CD4-positive, alpha-beta T cell treated with Interleukin-6 for 4 hours (primary cell): ENCODE measurements at regions not wholly inside any gene's neighbourhood (a gene's known extent, or its start where the extent isn't known, plus 50 kb on each side); places are given as distances from the start of the nearest gene placed in this dataset.
"Not testable (repeated sequence)": the region's sequence is repeated elsewhere in the genome, so short reads cannot be mapped to it uniquely, and the experiment has no call there.

Source experiments
- DNase-seq: peaks from one replicate; pipeline ENCODE4 v3.0.0-alpha.2; 2020; ENCODE audit warnings: mixed read lengths

- no peak for DNase-seq
These were observed 115.4 kb upstream of the PTPRG start for GRCh38 chr3:61445924-61446323.

- no peak for DNase-seq
These were observed 115.0 kb upstream of the PTPRG start for GRCh38 chr3:61446341-61446740.

- DNase-seq: no peak
These were observed 113.0 kb upstream of the PTPRG start for GRCh38 chr3:61448378-61448777.

DNA sequence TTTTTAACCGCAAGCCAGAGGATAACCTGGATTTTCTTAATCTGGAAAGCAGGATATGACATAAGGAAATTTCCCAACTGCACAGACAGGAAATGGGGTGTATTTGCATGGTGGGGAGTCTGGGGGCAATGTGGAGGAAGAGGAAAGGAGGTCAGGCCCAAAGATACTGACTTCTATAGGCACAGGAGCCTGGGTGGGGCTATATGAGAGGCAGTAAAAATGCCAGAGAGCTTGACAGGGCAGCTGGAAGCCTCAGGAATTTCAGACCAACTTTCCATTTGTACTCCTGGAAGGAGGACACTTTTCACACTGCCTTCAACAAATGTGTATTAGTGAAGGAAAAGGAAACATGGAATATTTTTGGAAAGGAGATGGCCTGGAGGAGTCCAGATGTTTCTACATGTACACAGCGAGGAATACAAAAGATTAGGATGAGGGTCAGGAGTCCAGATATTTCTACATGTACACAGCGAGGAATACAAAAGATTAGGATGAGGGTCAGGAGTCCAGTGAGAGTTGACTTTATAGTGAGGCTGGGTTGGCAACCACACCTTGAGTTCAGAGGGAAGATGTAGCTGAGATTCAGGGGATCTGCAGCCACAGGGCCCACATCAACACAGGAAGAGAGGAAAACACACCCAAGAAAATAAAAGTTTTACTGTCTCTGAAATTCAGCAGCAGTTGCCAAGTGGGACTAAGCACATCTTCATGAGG, 111.9 kb upstream of the PTPRG start:
- DNase-seq: no peak

DNA sequence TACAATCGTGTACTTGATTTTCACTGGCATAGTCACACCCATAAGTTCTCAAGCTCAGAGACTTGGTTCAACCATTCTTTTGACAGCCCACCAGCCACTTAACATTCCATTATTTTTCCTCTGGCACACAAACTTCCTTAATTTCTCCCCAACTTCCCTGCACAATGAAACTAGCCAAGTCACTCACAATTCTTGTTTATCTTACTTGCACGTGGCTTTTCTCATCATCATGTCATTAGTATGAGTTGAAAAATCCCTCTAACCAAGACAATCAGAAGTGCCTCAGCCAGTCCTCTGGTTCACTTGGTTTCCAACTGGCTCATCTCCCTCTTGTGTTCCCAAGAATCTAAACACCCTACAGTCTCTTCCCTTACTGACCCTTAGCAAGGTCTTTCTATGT, 110.5 kb upstream of the PTPRG start:
- DNase-seq: no peak

DNA sequence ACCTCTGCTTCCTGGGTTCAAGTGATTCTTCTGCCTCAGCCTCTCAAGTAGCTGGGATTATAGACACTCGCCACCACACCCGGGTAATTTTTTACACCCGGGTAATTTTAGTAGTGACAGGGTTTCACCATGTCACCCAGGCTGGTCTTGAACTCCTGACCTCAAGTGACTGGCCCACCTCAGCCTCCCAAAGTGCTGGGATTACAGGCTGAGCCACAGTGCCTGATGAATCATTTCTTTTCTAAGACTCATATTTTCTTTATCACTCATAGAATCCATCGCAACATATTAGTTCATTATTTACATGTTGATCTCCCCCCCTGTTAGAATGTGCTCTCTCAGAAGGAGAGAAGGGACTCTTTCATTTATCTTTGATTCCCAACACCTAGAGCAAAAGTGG, 109.5 kb upstream of the PTPRG start:
- no peak for DNase-seq

DNA sequence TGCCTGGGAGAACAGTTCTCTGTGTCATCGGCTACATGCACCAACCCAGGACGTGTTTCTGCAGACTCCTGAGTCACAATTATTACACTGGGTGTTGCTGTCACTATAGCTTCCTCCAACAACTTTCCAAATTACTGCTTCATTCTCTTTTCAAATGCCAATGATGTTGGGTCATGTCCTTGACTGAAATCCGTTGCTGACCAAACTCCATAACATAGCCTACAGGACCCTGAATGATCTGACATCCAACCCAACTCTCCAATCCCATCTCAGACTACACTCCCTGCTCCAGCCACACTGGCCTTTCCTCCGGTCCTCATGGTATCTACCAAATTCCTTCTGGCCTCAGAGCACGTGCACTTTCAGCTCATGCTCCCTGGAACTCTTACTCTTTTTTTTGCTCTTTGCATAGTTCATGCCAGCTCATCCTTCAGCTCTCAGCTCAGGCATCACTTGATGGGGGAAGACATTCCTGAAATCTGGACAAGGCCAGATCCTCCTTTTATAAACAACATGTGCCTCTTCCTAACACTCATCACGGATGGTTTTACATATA, 108.8 kb upstream of the PTPRG start:
- DNase-seq: no peak

GRCh38 chr3:61454006-61454585, 107.3 kb upstream of the PTPRG start:
- DNase-seq: no peak

- no peak for DNase-seq
These were observed 106.6 kb upstream of the PTPRG start for GRCh38 chr3:61454801-61455200.

GRCh38 chr3:61460636-61461035, 100.7 kb upstream of the PTPRG start:
- DNase-seq: no peak

GRCh38 chr3:61463191-61463590, 98.2 kb upstream of the PTPRG start:
- DNase-seq: no peak

- DNase-seq: no peak
These were observed 96.7 kb upstream of the PTPRG start for GRCh38 chr3:61464518-61465140.

GRCh38 chr3:61466357-61466756, 95.0 kb upstream of the PTPRG start:
- DNase-seq: no peak

GRCh38 chr3:61483997-61484396, 77.4 kb upstream of the PTPRG start:
- DNase-seq: no peak

DNA sequence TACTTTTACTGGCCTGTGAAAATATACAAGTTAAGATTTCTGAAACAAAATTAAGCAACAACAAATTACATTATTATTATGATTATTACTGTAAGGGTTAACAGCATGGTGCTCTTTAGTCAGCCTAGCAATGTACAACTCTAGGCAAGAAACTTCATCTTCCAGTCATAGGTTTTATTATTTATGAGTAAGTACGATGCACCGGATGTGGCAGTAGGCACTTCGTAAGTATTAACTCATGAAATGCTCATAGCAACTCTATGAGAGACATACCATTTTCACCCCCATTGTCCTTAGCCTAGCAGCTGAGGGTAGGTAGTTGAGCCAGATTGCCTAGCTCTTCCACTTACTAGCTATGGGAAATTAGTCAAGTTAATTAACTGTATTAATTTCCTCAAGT, 68.0 kb upstream of the PTPRG start:
- DNase-seq: no peak

- not testable (repeated sequence) for DNase-seq
These were observed 67.1 kb upstream of the PTPRG start for GRCh38 chr3:61494309-61494708.

DNA sequence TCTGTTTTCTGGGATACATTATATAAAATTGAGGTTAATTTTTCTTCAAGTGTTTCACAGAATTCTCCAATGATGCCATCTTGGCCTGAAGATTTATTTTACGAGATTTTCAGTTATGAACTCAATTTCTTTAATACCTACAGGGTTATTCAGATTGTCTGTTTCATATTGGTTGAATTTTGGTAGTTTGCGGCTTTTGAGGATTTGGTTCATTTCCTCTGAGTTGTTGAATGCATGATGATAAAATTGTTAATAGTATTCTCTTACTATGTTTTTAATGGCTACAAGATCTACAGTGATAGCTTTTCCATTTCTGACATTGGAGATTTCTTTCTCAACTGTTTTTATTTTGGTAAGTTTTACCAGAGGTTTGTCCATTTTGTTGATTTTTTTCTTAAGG, 63.9 kb upstream of the PTPRG start:
- no peak for DNase-seq

- no peak for DNase-seq
These were observed 56.2 kb upstream of the PTPRG start for GRCh38 chr3:61505197-61505596.

GRCh38 chr3:61507946-61508345, 53.4 kb upstream of the PTPRG start:
- DNase-seq: no peak
